Right lobe of liver (tissue), 4 donors: ENCODE measurements at regions not wholly inside any gene's neighbourhood (a gene's known extent, or its start where the extent isn't known, plus 50 kb on each side); places are given as distances from the start of the nearest gene placed in this dataset.

Experiments
- POLR2A ChIP-seq: fragments of 450-650 bp; IDR thresholded peaks from one replicate; pipeline ENCODE4 v1.6.1; 2017; ENCODE audit warnings: antibody characterized with exemption, mild to moderate bottlenecking
- TF ChIP-seq, protein P1 (sequence below), 4 donors: fragments of 200-600 bp in 3 of 4; fragments of 450-650 bp in 1 of 4; IDR thresholded peaks; one replicate each; pipeline versions ENCODE4 v1.5.1 to v1.8.0; 2016 to 2022; ENCODE audit warnings: antibody characterized with exemption in 4 of 4, mild to moderate bottlenecking in 2 of 4
- donor health status: DM: no; HTN: no; CAD: no.
- donor health status: DM: no; HTN: no; CAD: no.
- donor health status: DM: no; HTN: yes; CAD: no.

DNA sequence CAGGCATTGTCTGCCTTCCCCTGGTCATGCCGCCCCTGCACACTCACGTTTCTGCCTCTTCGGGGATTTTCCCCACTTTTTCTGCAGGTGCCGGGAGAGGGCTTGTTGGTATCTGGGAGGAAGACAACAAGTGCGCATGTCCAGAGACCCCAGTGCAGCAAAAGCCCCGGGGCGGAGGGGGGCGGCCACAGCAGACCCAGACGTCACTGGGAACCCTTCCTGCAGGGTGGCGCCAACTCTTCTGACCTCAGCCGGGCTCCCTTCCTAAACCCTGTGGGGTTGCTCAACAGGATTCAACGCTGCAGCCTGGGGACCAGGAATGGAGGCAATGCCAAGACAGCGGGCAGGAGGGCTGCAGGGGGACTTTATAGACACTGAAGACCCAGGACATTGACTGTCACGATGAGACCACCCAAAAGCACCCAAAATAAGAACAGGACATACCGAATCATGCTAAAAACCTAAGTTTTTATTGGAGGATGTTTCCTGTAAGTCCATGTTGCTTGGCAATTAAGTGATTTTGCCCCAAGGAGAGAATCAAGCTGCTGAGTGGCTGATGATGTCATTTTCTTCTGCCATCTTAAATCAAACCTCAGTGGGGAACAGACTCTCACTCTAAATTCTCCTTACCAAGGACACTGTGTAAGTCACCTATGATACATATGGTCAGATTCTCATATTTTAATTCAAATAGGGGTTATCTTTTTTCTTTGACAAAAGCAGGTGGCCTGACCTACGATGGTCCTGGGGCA, 62.9 kb upstream of the SIMC1 start:
- TF ChIP-seq, protein P1, sequence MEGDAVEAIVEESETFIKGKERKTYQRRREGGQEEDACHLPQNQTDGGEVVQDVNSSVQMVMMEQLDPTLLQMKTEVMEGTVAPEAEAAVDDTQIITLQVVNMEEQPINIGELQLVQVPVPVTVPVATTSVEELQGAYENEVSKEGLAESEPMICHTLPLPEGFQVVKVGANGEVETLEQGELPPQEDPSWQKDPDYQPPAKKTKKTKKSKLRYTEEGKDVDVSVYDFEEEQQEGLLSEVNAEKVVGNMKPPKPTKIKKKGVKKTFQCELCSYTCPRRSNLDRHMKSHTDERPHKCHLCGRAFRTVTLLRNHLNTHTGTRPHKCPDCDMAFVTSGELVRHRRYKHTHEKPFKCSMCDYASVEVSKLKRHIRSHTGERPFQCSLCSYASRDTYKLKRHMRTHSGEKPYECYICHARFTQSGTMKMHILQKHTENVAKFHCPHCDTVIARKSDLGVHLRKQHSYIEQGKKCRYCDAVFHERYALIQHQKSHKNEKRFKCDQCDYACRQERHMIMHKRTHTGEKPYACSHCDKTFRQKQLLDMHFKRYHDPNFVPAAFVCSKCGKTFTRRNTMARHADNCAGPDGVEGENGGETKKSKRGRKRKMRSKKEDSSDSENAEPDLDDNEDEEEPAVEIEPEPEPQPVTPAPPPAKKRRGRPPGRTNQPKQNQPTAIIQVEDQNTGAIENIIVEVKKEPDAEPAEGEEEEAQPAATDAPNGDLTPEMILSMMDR (IDR thresholded peaks at IDR 0.05): no peak
- TF ChIP-seq POLR2A: no peak
